ENCODE measurements at regions not wholly inside any gene's neighbourhood (a gene's known extent, or its start where the extent isn't known, plus 50 kb on each side); places are given as distances from the start of the nearest gene placed in this dataset.

- intact Hi-C loops (cut with DNase I), result no loop called here
- Histone ChIP-seq H3K27ac (replicated peaks in 1 of 4) (no peak overlapping the region), H3K4me1 (no peaks in the 10 kb centered on the region), H3K36me3 (no peaks in the 10 kb centered on the region), H3K4me3 (no peak overlapping the region), H3K9me3 (no peaks in the 10 kb centered on the region), H3K27me3 (no peaks in the 10 kb centered on the region)
- WGBS, result 41% methylated on average over 3 of the region's 3 CpGs
- DNase-seq (ENCODE audit: extremely low spot score), result no peak
- TF ChIP-seq, protein P1, sequence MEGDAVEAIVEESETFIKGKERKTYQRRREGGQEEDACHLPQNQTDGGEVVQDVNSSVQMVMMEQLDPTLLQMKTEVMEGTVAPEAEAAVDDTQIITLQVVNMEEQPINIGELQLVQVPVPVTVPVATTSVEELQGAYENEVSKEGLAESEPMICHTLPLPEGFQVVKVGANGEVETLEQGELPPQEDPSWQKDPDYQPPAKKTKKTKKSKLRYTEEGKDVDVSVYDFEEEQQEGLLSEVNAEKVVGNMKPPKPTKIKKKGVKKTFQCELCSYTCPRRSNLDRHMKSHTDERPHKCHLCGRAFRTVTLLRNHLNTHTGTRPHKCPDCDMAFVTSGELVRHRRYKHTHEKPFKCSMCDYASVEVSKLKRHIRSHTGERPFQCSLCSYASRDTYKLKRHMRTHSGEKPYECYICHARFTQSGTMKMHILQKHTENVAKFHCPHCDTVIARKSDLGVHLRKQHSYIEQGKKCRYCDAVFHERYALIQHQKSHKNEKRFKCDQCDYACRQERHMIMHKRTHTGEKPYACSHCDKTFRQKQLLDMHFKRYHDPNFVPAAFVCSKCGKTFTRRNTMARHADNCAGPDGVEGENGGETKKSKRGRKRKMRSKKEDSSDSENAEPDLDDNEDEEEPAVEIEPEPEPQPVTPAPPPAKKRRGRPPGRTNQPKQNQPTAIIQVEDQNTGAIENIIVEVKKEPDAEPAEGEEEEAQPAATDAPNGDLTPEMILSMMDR (IDR thresholded peaks at IDR 0.05), result no peak
- TF ChIP-seq EP300 (IDR thresholded peaks at IDR 0.05), result no peak
- TF ChIP-seq POLR2AphosphoS5 (IDR thresholded peaks at IDR 0.05), result no peak
- no peak for TF ChIP-seq POLR2A (IDR thresholded peaks at IDR 0.05; ENCODE audit: low read depth)
Measured at GRCh38 chr18:45488645-45489044, 126.6 kb upstream of the SLC14A2 start.

GRCh38 chr18:45493830-45494229 lies 121.4 kb upstream of the SLC14A2 start:
- intact Hi-C loops (cut with DNase I), result no loop called here
- Histone ChIP-seq H3K4me1 (no peaks in the 10 kb centered on the region), H3K27ac (replicated peaks in 1 of 4) (no peak overlapping the region), H3K4me3 (no peak overlapping the region), H3K27me3 (no peaks in the 10 kb centered on the region), H3K36me3 (no peaks in the 10 kb centered on the region), H3K9me3 (no peaks in the 10 kb centered on the region)
- TF ChIP-seq EP300 (IDR thresholded peaks at IDR 0.05), result no peak
- TF ChIP-seq, protein P1 (IDR thresholded peaks at IDR 0.05), result no peak
- 98% methylated on average over 2 of the region's 2 CpGs for WGBS
- DNase-seq (ENCODE audit: extremely low spot score), result no peak

DNA sequence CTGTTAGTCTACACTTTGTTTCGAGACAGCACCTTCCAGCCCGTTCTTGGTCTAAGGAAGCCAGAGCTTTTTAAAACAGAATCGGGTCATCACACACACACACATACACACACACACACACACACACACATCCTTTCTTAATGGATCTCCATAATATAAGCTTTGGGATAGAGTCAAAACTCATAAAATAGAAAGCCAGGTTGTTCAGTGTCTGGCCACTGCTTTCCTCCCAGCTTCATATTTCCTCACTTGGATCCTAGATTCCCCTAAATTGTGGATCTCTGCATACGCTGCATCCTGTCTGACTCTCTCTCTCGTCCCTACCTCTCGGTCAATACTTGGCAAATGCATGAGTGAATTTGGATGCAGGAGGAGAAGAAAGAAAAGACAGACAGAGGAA lies 120.5 kb upstream of the SLC14A2 start:
- H3K27ac ChIP-seq (replicated peaks in 1 of 4), result no peak overlapping the region
- intact Hi-C loops (cut with DNase I), result no loop called here
- no peaks in the 10 kb centered on the region for H3K4me1 ChIP-seq
- TF ChIP-seq EP300 (IDR thresholded peaks at IDR 0.05) (no peak), POLR2A (IDR thresholded peaks at IDR 0.05; ENCODE audit: low read depth) (no peak), POLR2AphosphoS5 (IDR thresholded peaks at IDR 0.05) (no peak)
- TF ChIP-seq, protein P1 (IDR thresholded peaks at IDR 0.05), result no peak
- H3K36me3 ChIP-seq, result no peaks in the 10 kb centered on the region
- WGBS, result 94% methylated on average over 6 of the region's 6 CpGs
- H3K4me3 ChIP-seq, result no peak overlapping the region
- no peaks in the 10 kb centered on the region for H3K27me3 ChIP-seq
- H3K9me3 ChIP-seq, result no peaks in the 10 kb centered on the region
- no peak for DNase-seq (ENCODE audit: extremely low spot score)

DNA sequence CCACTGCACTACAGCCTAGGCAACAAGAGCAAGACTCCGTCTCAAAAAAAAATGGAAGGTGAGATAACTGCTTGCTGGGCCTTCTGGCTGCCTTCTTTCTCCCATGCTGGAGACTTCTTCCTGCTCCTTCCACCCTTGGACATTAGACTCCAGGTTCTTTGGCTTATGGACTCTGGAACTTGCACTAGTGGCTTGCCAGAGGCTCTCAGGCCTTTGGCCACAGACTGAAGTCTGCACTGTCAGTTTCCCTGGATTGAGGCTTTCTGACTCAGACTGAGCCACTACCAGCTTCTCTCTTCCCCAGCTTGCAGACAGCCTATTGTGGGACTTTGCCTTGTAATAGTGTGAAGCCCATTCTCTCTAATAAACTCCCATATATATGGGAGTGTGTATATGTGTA lies 118.5 kb upstream of the SLC14A2 start:
- Histone ChIP-seq H3K4me3 (no peak overlapping the region), H3K27me3 (no peaks in the 10 kb centered on the region), H3K36me3 (no peaks in the 10 kb centered on the region), H3K9me3 (no peaks in the 10 kb centered on the region), H3K27ac (replicated peaks in 1 of 4) (no peak overlapping the region), H3K4me1 (peaks cover 0 to 11% (median 5%) of the 10 kb centered on the region in 4 donors)
- no peak for DNase-seq (ENCODE audit: extremely low spot score)
- TF ChIP-seq POLR2A (IDR thresholded peaks at IDR 0.05; ENCODE audit: low read depth) (no peak), POLR2AphosphoS5 (IDR thresholded peaks at IDR 0.05) (no peak), EP300 (IDR thresholded peaks at IDR 0.05) (no peak)
- TF ChIP-seq, protein P1 (IDR thresholded peaks at IDR 0.05), result no peak
- WGBS, result 67% methylated on average over 1 of the region's 1 CpG
- intact Hi-C loops (cut with DNase I), result no loop called here

- Histone ChIP-seq H3K36me3 (no peaks in the 10 kb centered on the region), H3K27me3 (no peaks in the 10 kb centered on the region), H3K9me3 (no peaks in the 10 kb centered on the region), H3K4me1 (peaks cover 0 to 11% (median 5%) of the 10 kb centered on the region in 4 donors), H3K4me3 (no peak overlapping the region), H3K27ac (replicated peaks in 1 of 4) (no peak overlapping the region)
- WGBS, result 88% methylated on average over 5 of the region's 5 CpGs
- no peak for TF ChIP-seq EP300 (IDR thresholded peaks at IDR 0.05)
- TF ChIP-seq POLR2AphosphoS5 (IDR thresholded peaks at IDR 0.05), result no peak
- TF ChIP-seq, protein P1 (IDR thresholded peaks at IDR 0.05), result no peak
- no peak for TF ChIP-seq POLR2A (IDR thresholded peaks at IDR 0.05; ENCODE audit: low read depth)
- intact Hi-C loops (cut with DNase I), result no loop called here
- no peak for DNase-seq (ENCODE audit: extremely low spot score)
Measured at GRCh38 chr18:45497595-45498286, 117.5 kb upstream of the SLC14A2 start.
